ENCODE measurements at regions not wholly inside any gene's neighbourhood (a gene's known extent, or its start where the extent isn't known, plus 50 kb on each side); places are given as distances from the start of the nearest gene placed in this dataset.

- no peak overlapping the region for H3K27ac ChIP-seq (ENCODE audit: low read depth, low read length)
- WGBS, 3 donors: 91 to 97% (median 91%) methylated on average over 3 of the region's 3 CpGs
Observed at GRCh38 chr2:8264981-8265380, 416.9 kb upstream of the ID2 start.

- WGBS, 3 donors: 76 to 89% (median 88%) methylated on average over 5 of the region's 5 CpGs
- H3K27ac ChIP-seq (ENCODE audit: low read depth, low read length): no peak overlapping the region
Observed at GRCh38 chr2:8265476-8266226, 416.2 kb upstream of the ID2 start.

DNA sequence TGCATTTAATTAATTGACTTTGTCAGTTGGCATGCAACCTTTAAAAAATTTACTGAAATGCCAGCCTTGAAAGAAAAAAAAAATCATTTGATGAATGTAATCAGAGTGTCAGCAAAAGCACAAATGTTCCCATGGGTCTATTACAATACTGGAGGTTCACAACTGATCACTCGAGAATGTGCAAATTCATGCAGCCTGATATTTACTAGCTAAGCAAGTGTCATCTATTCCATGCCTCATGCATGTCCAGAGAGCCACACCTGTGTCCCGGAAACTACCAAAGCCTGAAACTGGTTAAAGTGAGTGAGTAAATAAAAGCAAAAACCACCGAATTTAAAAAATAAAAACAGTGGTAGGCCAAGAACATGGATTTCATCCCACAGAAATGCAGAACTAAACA is 415.3 kb upstream of the ID2 start:
- 81 to 91% (median 86%) methylated on average over 3 of the region's 3 CpGs for WGBS, 3 donors
- no peak overlapping the region for H3K27ac ChIP-seq (ENCODE audit: low read depth, low read length)

GRCh38 chr2:8267048-8267447 is 414.8 kb upstream of the ID2 start:
- H3K27ac ChIP-seq (ENCODE audit: low read depth, low read length): no peak overlapping the region
- WGBS, 3 donors: 84 to 97% (median 93%) methylated on average over 3 of the region's 3 CpGs

- H3K27ac ChIP-seq (ENCODE audit: low read depth, low read length): no peak overlapping the region
- WGBS, 3 donors: 88 to 89% (median 88%) methylated on average over 3 of the region's 3 CpGs
Observed at GRCh38 chr2:8267721-8268120, 414.1 kb upstream of the ID2 start.

GRCh38 chr2:8268172-8268783 is 413.6 kb upstream of the ID2 start:
- WGBS, 3 donors: 57 to 67% (median 62%) methylated on average over 8 of the region's 8 CpGs

GRCh38 chr2:8270699-8271098 is 411.2 kb upstream of the ID2 start:
- H3K27ac ChIP-seq (ENCODE audit: low read depth, low read length): no peak overlapping the region

More at GRCh38 chr2:8268172-8268783, 413.6 kb upstream of the ID2 start:
- H3K27ac ChIP-seq (ENCODE audit: low read depth, low read length): no peak overlapping the region

GRCh38 chr2:8271461-8271860 is 410.4 kb upstream of the ID2 start:
- WGBS, 3 donors: 77 to 86% (median 85%) methylated on average over 3 of the region's 3 CpGs

DNA sequence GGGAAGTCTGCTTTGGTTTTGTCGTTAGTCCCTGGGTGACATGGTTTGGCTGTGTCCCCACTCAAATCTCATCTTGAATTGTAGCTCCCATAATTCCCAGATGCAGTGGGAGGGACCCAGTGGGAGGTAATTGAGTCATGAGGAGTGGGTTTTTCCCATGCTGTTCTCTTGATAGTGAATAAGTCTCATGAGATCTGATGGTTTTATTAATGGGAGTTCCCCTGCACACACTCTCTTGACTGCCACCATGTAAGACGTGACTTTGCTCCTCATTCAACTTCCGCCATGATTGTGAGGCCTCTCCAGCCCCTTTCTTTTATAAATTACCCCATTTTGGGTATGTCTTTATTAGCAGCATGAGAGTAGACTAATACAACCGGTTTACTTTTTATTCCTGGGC is 405.8 kb upstream of the ID2 start:
- 92 to 96% (median 93%) methylated on average over 4 of the region's 4 CpGs for WGBS, 3 donors
- H3K27ac ChIP-seq (ENCODE audit: low read depth, low read length): no peak overlapping the region

More at GRCh38 chr2:8271461-8271860, 410.4 kb upstream of the ID2 start:
- no peak overlapping the region for H3K27ac ChIP-seq (ENCODE audit: low read depth, low read length)

- WGBS, 3 donors: 47 to 70% (median 53%) methylated on average over 10 of the region's 10 CpGs
- no peak overlapping the region for H3K27ac ChIP-seq (ENCODE audit: low read depth, low read length)
Observed at GRCh38 chr2:8277921-8278571, 403.8 kb upstream of the ID2 start.

GRCh38 chr2:8278709-8279354 is 403.0 kb upstream of the ID2 start:
- H3K27ac ChIP-seq (ENCODE audit: low read depth, low read length): no peak overlapping the region
- 86 to 88% (median 88%) methylated on average over 10 of the region's 10 CpGs for WGBS, 3 donors

DNA sequence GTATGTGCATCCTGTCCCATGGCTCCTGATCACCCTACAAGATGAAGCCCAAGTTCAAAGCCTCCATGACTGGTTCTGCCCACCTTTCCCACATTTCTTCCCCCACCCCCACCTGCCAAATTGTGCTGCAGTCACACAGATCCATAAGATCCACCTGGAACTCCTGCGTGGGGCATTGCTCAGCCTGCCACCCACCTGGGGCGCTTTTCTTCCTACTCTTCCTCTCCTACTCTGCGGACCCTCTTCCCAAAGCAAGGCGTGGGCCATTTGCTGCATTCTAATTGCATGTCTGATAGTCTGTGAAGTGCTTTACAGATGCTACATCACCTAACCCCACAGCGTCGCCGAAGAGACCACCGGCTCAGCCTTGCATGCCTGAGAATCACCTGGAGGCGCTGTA is 402.4 kb upstream of the ID2 start:
- H3K27ac ChIP-seq (ENCODE audit: low read depth, low read length): no peak overlapping the region
- WGBS, 3 donors: 96 to 99% (median 98%) methylated on average over 9 of the region's 9 CpGs

GRCh38 chr2:8281234-8281633 is 400.6 kb upstream of the ID2 start:
- no peak overlapping the region for H3K27ac ChIP-seq (ENCODE audit: low read depth, low read length)
- WGBS, 3 donors: 77 to 93% (median 92%) methylated on average over 4 of the region's 4 CpGs

- 83 to 89% (median 85%) methylated on average over 25 of the region's 25 CpGs for WGBS, 3 donors
- H3K27ac ChIP-seq (ENCODE audit: low read depth, low read length): no peak overlapping the region
Observed at GRCh38 chr2:8281950-8282857, 399.7 kb upstream of the ID2 start.

DNA sequence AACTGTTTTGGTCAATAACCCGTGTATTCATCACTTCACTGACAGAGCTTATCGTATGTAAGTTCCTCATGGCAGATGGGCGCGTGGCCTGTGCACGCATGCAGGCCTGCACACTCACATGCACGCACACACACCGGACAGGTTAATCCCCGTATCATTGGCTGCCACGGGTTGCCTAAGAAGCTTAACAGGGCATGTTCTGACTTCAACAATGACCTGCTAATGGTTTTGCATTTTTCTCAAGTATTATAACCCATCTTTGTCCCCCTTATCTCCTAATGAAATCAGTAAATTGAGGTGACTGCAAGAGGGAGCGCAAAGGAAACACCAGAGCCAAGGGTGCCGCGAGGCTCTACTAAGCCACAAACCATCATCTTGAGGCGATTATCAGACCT is 399.0 kb upstream of the ID2 start:
- H3K27ac ChIP-seq (ENCODE audit: low read depth, low read length): no peak overlapping the region
- whole genome bisulfite sequencing, 3 donors: 87 to 96% (median 92%) methylated on average over 13 of the region's 13 CpGs

DNA sequence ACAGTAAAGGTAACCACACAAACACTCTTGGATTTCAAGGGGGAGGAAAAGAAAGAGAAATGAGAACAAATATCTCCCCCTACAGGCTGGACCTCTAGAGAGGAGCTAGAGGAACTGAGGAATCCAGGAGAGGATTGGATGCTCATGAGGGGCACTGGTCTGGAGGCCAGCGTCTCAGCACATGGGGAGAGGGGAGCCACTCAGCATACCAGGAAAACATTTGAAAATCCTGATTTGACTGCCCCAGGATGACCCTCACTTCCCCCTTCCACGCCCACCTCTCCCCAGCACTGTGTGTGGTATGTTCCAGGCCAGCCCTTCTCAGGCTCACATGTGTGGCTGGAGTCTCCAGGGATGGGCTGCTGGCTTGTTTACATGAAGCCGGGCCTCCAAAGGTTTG is 396.8 kb upstream of the ID2 start:
- WGBS, 3 donors: 78 to 83% (median 78%) methylated on average over 3 of the region's 3 CpGs
- H3K27ac ChIP-seq (ENCODE audit: low read depth, low read length): no peak overlapping the region

DNA sequence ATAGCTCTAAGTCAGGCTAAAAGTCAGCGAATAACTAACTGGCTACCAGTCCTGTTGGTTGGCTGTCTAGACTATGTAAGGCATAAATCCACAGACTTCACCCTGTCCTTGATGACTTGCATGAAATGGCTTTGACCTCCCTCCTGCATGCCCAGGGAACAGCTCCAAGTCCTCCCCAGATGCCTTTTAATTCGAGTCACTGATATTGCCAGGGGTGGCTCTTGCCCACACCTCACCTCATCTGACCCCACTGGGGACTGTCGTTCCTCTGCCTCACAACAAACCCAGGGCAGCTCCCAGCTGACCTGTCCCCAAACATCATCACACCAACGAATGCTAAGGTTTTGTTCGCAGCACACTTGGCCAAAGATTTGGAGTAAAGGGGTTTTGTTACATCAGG is 396.0 kb upstream of the ID2 start:
- no peak overlapping the region for H3K27ac ChIP-seq (ENCODE audit: low read depth, low read length)
- 83 to 90% (median 86%) methylated on average over 5 of the region's 5 CpGs for WGBS, 3 donors

DNA sequence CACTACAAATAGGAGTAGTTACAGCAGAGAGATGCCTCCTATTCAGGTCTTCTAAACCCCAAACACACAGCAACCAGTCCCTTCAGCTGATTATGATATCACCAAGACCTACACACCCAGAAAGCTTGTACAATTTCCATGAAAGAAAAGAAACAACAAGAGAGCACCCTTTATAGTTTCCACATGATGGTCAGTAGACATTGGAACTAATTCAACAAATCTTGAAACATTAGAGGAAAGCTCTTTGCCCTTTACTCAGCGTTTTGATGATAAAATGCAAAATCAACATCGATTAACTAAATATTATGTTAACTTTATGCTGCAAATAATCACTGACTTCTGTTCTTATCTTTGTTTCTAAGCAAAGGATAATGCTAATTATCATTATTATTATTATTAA is 393.6 kb upstream of the ID2 start:
- 25 to 75% (median 67%) methylated on average over 2 of the region's 2 CpGs for WGBS, 3 donors
- no peak overlapping the region for H3K27ac ChIP-seq (ENCODE audit: low read depth, low read length)

All from adipose tissue (tissue), 3 donors.